Activated T-cell treated with anti-CD3 and anti-CD28 coated beads, Interleukin-2, amount 50 U/mL, for 1 hour (primary cell): ENCODE measurements at regions not wholly inside any gene's neighbourhood (a gene's known extent, or its start where the extent isn't known, plus 50 kb on each side); places are given as distances from the start of the nearest gene placed in this dataset.
"Not testable (repeated sequence)": the region's sequence is repeated elsewhere in the genome, so short reads cannot be mapped to it uniquely, and the experiment has no call there.

Experiments
- DNase-seq: peaks from one replicate; pipeline ENCODE4 v3.0.0-alpha.2; 2020

GRCh38 chr3:75325716-75326115, 338.4 kb upstream of the FRG2C start:
- no peak for DNase-seq

GRCh38 chr3:75327453-75327852, 336.7 kb upstream of the FRG2C start:
- DNase-seq: no peak

GRCh38 chr3:75329476-75330097, 334.5 kb upstream of the FRG2C start:
- no peak for DNase-seq

GRCh38 chr3:75330446-75330845, 333.7 kb upstream of the FRG2C start:
- DNase-seq: not testable (repeated sequence)

GRCh38 chr3:75332090-75332489, 332.0 kb upstream of the FRG2C start:
- not testable (repeated sequence) for DNase-seq

- no peak for DNase-seq
These were observed 331.3 kb upstream of the FRG2C start for GRCh38 chr3:75332794-75333193.

- DNase-seq: no peak
These were observed 329.8 kb upstream of the FRG2C start for GRCh38 chr3:75334299-75334698.

- DNase-seq: no peak
These were observed 326.8 kb upstream of the FRG2C start for GRCh38 chr3:75337226-75337900.

GRCh38 chr3:75338342-75338741, 325.8 kb upstream of the FRG2C start:
- DNase-seq: no peak

- DNase-seq: no peak
These were observed 322.6 kb upstream of the FRG2C start for GRCh38 chr3:75341324-75342067.

- no peak for DNase-seq
These were observed 321.7 kb upstream of the FRG2C start for GRCh38 chr3:75342425-75342824.

GRCh38 chr3:75350536-75350935, 313.6 kb upstream of the FRG2C start:
- DNase-seq: not testable (repeated sequence)

GRCh38 chr3:75362086-75362784, 301.9 kb upstream of the FRG2C start:
- DNase-seq: not testable (repeated sequence)

- DNase-seq: not testable (repeated sequence)
These were observed 291.2 kb upstream of the FRG2C start for GRCh38 chr3:75372964-75373363.

- not testable (repeated sequence) for DNase-seq
These were observed 284.3 kb upstream of the FRG2C start for GRCh38 chr3:75379840-75380239.

- DNase-seq: no peak
These were observed 283.8 kb upstream of the FRG2C start for GRCh38 chr3:75380276-75380771.

GRCh38 chr3:75384016-75384415, 280.1 kb upstream of the FRG2C start:
- not testable (repeated sequence) for DNase-seq

- not testable (repeated sequence) for DNase-seq
These were observed 275.5 kb upstream of the FRG2C start for GRCh38 chr3:75388486-75389124.

- DNase-seq: not testable (repeated sequence)
These were observed 270.8 kb upstream of the FRG2C start for GRCh38 chr3:75393288-75393694.

GRCh38 chr3:75394102-75394501, 270.0 kb upstream of the FRG2C start:
- DNase-seq: not testable (repeated sequence)

GRCh38 chr3:75394562-75395360, 269.4 kb upstream of the FRG2C start:
- not testable (repeated sequence) for DNase-seq
